ENCODE measurements at regions not wholly inside any gene's neighbourhood (a gene's known extent, or its start where the extent isn't known, plus 50 kb on each side); places are given as distances from the start of the nearest gene placed in this dataset.

DNA sequence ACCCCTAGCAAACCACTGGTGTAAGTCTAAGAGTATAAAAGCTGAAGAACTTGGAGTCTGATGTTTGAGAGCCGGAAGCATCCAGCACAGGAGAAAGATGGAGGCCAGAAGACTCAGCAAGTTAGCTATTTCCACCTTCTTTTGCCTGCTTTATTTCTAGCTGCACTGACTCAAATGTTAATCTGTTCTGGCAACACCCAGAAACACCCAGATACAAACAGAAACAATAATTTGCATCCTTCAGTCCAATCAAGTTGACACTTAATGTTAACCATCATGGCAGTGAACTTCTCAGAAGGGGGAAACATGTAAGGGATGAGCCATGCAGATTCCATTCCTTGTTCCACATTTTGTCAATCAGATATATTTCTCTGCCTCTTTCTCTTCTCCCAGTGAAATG lies 101.8 kb upstream of the FERD3L start:
- H3K4me3 Mint-ChIP-seq = no peak overlapping the region

DNA sequence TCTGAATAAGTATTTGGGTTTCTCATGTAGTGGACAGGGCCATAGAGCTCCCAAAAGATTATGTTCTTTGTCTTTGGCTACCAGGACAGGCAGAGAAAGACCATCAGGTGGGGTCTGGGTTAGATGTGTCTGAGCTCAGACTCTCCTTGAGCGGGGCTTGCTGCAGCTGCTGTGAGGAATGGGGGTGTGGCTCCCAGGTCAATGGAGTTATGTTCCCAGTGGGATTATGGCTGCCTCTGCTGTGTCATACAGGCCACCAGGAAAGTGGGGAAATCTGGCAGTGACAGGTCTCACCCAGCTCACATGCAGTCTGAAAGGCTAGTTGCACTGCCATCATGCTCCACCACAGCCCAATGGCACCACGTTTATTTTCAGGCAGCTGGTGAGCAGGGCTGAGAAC lies 97.0 kb upstream of the FERD3L start:
- H3K9me3 ChIP-seq (ENCODE audit: control extremely low read depth in 1 of 3, control insufficient read depth in 2 of 3, insufficient read depth in 1 of 3, low read length in 2 of 3) = peaks cover 0 to 11% (median 0%) of the 10 kb centered on the region in 3 donors
- H4K20me1 ChIP-seq (ENCODE audit: control insufficient read depth, insufficient read depth, low read length, poor library complexity, severe bottlenecking) = no peaks in the 10 kb centered on the region
- ChIA-PET CTCF (no interaction called here), POLR2A (no interaction called here)
- ATAC-seq (ENCODE audit: low read depth) = no peak
- H3K4me3 ChIP-seq (ENCODE audit: control extremely low read depth in 1 of 5, extremely low read depth in 1 of 5, insufficient read depth in 1 of 5, low read depth in 2 of 5, low read length in 4 of 5) = no peak overlapping the region
- DNase-seq = no peak
- Mint-ChIP-seq H3K27ac (no peak overlapping the region), H3K9me3 (ENCODE audit: insufficient read depth) (peaks cover 4% of the 10 kb centered on the region), H3K27me3 (no peaks in the 10 kb centered on the region), H3K4me3 (no peak overlapping the region), H3K4me1 (no peaks in the 10 kb centered on the region)
- H2AFZ ChIP-seq (ENCODE audit: insufficient read depth, low read depth, low read length, poor library complexity, severe bottlenecking) = no peak overlapping the region
- no peak overlapping the region for H3K9ac ChIP-seq (ENCODE audit: low read length)
- H3K27me3 ChIP-seq (replicated peaks in 1 of 4; ENCODE audit: control extremely low read depth in 1 of 4, control insufficient read depth in 3 of 4, insufficient read depth in 4 of 4, low read length in 3 of 4) = no peaks in the 10 kb centered on the region
- intact Hi-C loops (cut with micrococcal nuclease) = no loop called here
- H3K36me3 ChIP-seq (replicated peaks in 1 of 2; ENCODE audit: control extremely low read depth in 1 of 2, control insufficient read depth in 1 of 2, extremely low read depth in 1 of 2, insufficient read depth in 2 of 2, low read length in 1 of 2) = no peaks in the 10 kb centered on the region
- no peaks in the 10 kb centered on the region for H3K4me1 ChIP-seq (ENCODE audit: control insufficient read depth in 2 of 2, insufficient read depth in 2 of 2, low read length in 2 of 2)
- 75% methylated on average over 2 of the region's 2 CpGs for WGBS (ENCODE audit: insufficient coverage)
- H3K4me2 ChIP-seq (replicated peaks; ENCODE audit: low read depth, low read length, poor library complexity, severe bottlenecking) = no peak overlapping the region
- no peaks in the 10 kb centered on the region for H3K79me2 ChIP-seq (ENCODE audit: control insufficient read depth, insufficient read depth, low read length)
- TF ChIP-seq, protein P1, sequence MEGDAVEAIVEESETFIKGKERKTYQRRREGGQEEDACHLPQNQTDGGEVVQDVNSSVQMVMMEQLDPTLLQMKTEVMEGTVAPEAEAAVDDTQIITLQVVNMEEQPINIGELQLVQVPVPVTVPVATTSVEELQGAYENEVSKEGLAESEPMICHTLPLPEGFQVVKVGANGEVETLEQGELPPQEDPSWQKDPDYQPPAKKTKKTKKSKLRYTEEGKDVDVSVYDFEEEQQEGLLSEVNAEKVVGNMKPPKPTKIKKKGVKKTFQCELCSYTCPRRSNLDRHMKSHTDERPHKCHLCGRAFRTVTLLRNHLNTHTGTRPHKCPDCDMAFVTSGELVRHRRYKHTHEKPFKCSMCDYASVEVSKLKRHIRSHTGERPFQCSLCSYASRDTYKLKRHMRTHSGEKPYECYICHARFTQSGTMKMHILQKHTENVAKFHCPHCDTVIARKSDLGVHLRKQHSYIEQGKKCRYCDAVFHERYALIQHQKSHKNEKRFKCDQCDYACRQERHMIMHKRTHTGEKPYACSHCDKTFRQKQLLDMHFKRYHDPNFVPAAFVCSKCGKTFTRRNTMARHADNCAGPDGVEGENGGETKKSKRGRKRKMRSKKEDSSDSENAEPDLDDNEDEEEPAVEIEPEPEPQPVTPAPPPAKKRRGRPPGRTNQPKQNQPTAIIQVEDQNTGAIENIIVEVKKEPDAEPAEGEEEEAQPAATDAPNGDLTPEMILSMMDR (IDR thresholded peaks at IDR 0.05) = no peak
- TF ChIP-seq EZH2 (IDR thresholded peaks at IDR 0.05; ENCODE audit: borderline replicate concordance, insufficient read depth, low read depth, low read length, poor library complexity, severe bottlenecking) = no peak
- no peak overlapping the region for H3K27ac ChIP-seq (ENCODE audit: low read length in 2 of 2)

More for the DNA sequence above, 101.8 kb upstream of the FERD3L start:
- no peaks in the 10 kb centered on the region for H3K27me3 Mint-ChIP-seq
- no peaks in the 10 kb centered on the region for H3K4me1 Mint-ChIP-seq
- Histone ChIP-seq H3K4me3 (ENCODE audit: control extremely low read depth in 1 of 5, extremely low read depth in 1 of 5, insufficient read depth in 1 of 5, low read depth in 2 of 5, low read length in 4 of 5) (no peak overlapping the region), H3K79me2 (ENCODE audit: control insufficient read depth, insufficient read depth, low read length) (no peaks in the 10 kb centered on the region), H3K4me1 (ENCODE audit: control insufficient read depth in 2 of 2, insufficient read depth in 2 of 2, low read length in 2 of 2) (no peaks in the 10 kb centered on the region), H3K4me2 (replicated peaks; ENCODE audit: low read depth, low read length, poor library complexity, severe bottlenecking) (no peak overlapping the region), H3K27me3 (replicated peaks in 1 of 4; ENCODE audit: control extremely low read depth in 1 of 4, control insufficient read depth in 3 of 4, insufficient read depth in 4 of 4, low read length in 3 of 4) (no peaks in the 10 kb centered on the region), H3K9me3 (ENCODE audit: control extremely low read depth in 1 of 3, control insufficient read depth in 2 of 3, insufficient read depth in 1 of 3, low read length in 2 of 3) (peaks cover 0 to 7% (median 0%) of the 10 kb centered on the region in 3 donors), H3K27ac (ENCODE audit: low read length in 2 of 2) (no peak overlapping the region), H4K20me1 (ENCODE audit: control insufficient read depth, insufficient read depth, low read length, poor library complexity, severe bottlenecking) (no peaks in the 10 kb centered on the region), H3K36me3 (replicated peaks in 1 of 2; ENCODE audit: control extremely low read depth in 1 of 2, control insufficient read depth in 1 of 2, extremely low read depth in 1 of 2, insufficient read depth in 2 of 2, low read length in 1 of 2) (no peaks in the 10 kb centered on the region), H3K9ac (ENCODE audit: low read length) (no peak overlapping the region), H2AFZ (ENCODE audit: insufficient read depth, low read depth, low read length, poor library complexity, severe bottlenecking) (no peak overlapping the region)
- no peak for TF ChIP-seq EZH2 (IDR thresholded peaks at IDR 0.05; ENCODE audit: borderline replicate concordance, insufficient read depth, low read depth, low read length, poor library complexity, severe bottlenecking)
- TF ChIP-seq, protein P1 (IDR thresholded peaks at IDR 0.05) = no peak
- no peak overlapping the region for H3K27ac Mint-ChIP-seq
- intact Hi-C loops (cut with micrococcal nuclease) = no loop called here
- ChIA-PET CTCF (no interaction called here), POLR2A (no interaction called here)
- H3K9me3 Mint-ChIP-seq (ENCODE audit: insufficient read depth) = peaks cover 2% of the 10 kb centered on the region
- DNase-seq (no peak), ATAC-seq (ENCODE audit: low read depth) (no peak)
- no CpG with 5 or more reads among the region's 1 CpG for WGBS (ENCODE audit: insufficient coverage)

All from B cell (primary cell).